ENCODE measurements at regions not wholly inside any gene's neighbourhood (a gene's known extent, or its start where the extent isn't known, plus 50 kb on each side); places are given as distances from the start of the nearest gene placed in this dataset.
"Not testable (repeated sequence)": the region's sequence is repeated elsewhere in the genome, so short reads cannot be mapped to it uniquely, and the experiment has no call there.

DNA sequence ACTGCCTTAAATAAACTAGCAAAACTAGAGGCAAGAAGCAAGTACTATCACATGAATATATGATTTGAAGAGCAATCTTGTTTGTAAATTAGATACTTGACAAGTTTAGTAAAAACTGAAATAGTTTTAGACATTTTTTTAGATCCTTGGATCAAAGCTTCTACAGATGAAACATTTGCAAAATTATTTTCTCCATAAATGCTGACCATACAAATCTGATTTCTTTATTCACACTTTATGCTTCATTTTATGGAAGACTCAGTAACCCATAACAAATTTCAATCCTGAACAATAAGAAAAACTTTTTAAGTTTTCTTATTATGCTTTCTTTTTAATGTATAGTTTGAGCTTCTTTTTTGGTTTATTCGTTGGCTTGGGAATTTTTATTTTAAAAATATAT is 750.2 kb upstream of the SLITRK5 start:
- Histone ChIP-seq H3K4me3 (no peak overlapping the region), H3K27me3 (no peaks in the 10 kb centered on the region), H3K27ac (no peak overlapping the region), H3K9me3 (replicated peaks) (no peaks in the 10 kb centered on the region), H3K4me1 (no peaks in the 10 kb centered on the region), H3K36me3 (no peaks in the 10 kb centered on the region)
- no peak for DNase-seq

DNA sequence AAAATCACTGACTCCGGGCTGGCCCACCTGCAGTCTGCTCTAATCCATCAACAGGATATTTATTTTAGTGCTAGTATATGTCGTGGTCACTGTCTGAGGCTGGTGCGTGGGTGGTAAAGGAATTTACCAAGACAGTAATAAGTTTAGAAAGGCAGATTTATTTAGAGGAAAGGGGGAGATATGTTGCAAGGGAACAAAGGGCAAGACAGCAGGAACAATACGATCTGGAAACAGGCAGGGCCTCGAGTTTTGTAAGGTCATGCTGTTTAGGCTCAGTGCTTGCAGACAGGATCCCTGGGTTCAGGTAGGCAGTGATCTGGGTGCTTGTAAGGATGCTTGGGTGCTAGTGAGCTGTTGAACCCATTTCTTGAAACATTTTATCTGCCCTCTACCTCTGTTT is 748.2 kb upstream of the SLITRK5 start:
- no peak for DNase-seq

DNA sequence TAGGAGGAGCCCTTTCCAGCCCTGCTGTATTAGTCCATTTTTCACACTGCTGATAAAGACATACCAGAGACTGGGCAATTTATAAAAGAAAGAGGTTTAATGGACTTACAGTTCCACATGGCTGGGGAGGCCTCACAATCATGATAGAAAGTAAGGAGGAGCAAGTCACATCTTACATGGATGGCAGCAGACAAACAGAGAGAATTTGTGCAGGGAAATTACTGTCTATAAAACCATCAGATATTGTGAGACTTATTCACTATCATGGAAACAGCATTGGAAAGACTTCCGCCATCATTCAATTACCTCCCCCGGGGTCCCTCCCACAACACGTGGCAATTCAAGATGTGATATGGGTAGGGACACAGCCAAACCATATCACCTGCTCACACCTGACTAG is 744.3 kb upstream of the SLITRK5 start:
- not testable (repeated sequence) for H3K4me3 ChIP-seq; H3K4me1 ChIP-seq; H3K9me3 ChIP-seq (replicated peaks); H3K36me3 ChIP-seq; DNase-seq; H3K27ac ChIP-seq; H3K27me3 ChIP-seq

More for the DNA sequence above, 748.2 kb upstream of the SLITRK5 start:
- no peaks in the 10 kb centered on the region for H3K4me1 ChIP-seq
- no peak overlapping the region for H3K4me3 ChIP-seq
- no peaks in the 10 kb centered on the region for H3K27me3 ChIP-seq
- no peak overlapping the region for H3K27ac ChIP-seq
- no peaks in the 10 kb centered on the region for H3K9me3 ChIP-seq (replicated peaks)
- H3K36me3 ChIP-seq = no peaks in the 10 kb centered on the region

DNA sequence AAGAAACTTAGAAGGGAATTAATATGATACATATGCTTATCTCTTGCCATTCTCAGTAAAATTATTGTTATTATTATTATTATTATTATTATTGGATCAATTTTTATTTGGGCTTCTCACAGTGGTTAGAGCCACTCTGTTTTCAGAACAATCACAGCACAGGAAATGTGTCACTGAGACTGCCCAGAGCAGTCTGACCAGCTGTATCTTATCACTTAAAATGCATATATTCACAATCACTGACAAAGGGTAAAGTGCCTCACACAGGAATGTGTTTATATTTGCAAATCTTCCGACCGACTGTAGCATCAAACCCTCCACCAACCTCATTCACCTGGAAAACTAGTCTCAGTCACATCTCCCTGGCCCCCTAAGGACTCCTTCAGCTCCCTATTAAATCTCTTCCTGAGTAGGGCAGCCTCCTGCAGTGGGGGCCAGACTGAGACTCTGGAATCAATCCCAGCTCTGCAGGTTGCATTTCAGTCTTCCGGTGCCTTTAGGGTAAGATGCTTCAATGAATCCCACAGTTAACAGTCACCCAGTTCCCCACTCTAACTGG is 738.3 kb upstream of the SLITRK5 start:
- Histone ChIP-seq H3K36me3 (no peaks in the 10 kb centered on the region), H3K27ac (no peak overlapping the region), H3K9me3 (replicated peaks) (no peaks in the 10 kb centered on the region), H3K4me1 (no peaks in the 10 kb centered on the region), H3K27me3 (no peaks in the 10 kb centered on the region), H3K4me3 (no peak overlapping the region)
- no peak for DNase-seq

DNA sequence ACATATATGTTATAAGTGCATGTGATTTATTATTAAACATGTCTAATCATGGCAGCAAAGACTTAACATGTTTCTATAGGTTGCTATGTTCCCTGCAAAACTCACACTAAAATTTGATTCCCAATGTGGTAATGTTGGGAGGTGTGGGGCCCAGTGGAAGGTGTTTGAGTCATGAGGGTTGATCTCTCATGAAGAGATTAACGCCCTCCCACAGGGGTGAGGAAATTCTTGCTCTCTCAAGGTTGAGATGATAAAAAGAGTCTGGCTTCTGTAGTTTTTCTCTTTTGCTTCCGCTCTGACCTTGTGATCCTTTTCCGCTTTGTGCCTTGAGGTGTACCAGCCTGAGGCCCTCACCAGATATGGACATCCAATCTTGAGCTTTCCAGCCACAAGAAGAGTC is 737.5 kb upstream of the SLITRK5 start:
- Histone ChIP-seq H3K36me3 (no peaks in the 10 kb centered on the region), H3K9me3 (replicated peaks) (no peaks in the 10 kb centered on the region), H3K4me1 (no peaks in the 10 kb centered on the region), H3K27ac (no peak overlapping the region), H3K27me3 (no peaks in the 10 kb centered on the region), H3K4me3 (no peak overlapping the region)
- DNase-seq = no peak

DNA sequence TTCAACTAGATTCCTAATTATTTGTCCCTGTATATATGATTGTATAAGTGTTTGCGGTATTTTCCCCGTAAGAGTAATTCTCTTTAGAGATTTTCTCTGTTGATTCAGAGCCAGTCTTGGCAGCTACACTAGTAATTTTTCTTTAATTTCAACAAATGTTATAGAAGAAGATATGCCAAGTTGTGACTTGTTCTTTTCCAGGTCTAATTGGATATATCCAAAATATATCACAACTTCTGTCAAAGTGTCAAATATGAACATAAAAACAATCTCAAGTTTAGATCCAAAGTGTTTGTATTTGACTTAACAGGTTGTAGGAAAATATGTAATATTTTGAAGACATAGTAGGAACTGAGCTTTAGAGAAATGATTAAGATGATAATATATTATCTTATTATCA is 733.9 kb upstream of the SLITRK5 start:
- H3K27me3 ChIP-seq = no peaks in the 10 kb centered on the region
- no peaks in the 10 kb centered on the region for H3K9me3 ChIP-seq (replicated peaks)
- no peaks in the 10 kb centered on the region for H3K4me1 ChIP-seq
- no peak overlapping the region for H3K4me3 ChIP-seq
- DNase-seq = no peak
- H3K36me3 ChIP-seq = no peaks in the 10 kb centered on the region
- no peak overlapping the region for H3K27ac ChIP-seq

DNA sequence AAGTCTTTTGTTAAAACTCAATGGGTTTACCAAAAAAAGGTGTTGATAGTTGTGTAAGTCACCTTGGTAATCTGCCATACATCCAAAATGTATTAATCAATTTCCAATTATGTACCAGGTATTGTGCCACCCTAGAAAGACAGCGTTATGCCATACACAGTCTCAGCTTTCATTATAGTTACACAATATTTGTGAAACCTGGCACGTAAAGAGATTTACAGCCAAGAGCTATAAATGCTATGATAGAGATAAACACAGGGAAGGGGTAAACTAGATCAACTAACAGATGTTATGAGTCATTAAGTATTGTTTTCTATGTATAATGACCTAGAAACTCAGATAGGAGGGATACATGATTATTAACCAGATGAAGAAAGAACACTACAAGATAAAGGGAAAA is 725.6 kb upstream of the SLITRK5 start:
- no peak overlapping the region for H3K27ac ChIP-seq
- H3K9me3 ChIP-seq (replicated peaks) = no peaks in the 10 kb centered on the region
- no peaks in the 10 kb centered on the region for H3K4me1 ChIP-seq
- no peaks in the 10 kb centered on the region for H3K27me3 ChIP-seq
- H3K36me3 ChIP-seq = no peaks in the 10 kb centered on the region
- no peak for DNase-seq
- H3K4me3 ChIP-seq = no peak overlapping the region

DNA sequence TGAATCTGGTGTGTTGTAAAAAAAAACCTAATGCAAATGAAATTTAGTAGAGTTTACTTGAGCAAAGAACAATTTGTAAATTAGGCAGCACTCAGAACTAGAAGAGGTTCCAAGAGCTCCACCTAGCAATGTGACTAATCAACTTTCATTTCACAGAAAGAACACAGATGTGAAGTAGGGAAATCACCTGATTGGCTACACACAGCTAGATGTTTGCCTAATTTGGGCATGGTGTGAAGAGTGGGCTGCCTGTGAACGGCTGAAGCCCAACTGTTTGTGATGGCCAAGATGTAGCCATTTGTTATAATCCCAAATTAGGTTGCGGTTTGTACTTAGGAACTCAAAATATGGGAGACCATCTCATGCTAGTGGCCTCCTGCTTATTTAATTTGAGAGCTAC is 724.4 kb upstream of the SLITRK5 start:
- no peaks in the 10 kb centered on the region for H3K4me1 ChIP-seq
- no peak for DNase-seq
- no peaks in the 10 kb centered on the region for H3K36me3 ChIP-seq
- no peaks in the 10 kb centered on the region for H3K9me3 ChIP-seq (replicated peaks)
- no peak overlapping the region for H3K27ac ChIP-seq
- H3K4me3 ChIP-seq = no peak overlapping the region
- H3K27me3 ChIP-seq = no peaks in the 10 kb centered on the region

DNA sequence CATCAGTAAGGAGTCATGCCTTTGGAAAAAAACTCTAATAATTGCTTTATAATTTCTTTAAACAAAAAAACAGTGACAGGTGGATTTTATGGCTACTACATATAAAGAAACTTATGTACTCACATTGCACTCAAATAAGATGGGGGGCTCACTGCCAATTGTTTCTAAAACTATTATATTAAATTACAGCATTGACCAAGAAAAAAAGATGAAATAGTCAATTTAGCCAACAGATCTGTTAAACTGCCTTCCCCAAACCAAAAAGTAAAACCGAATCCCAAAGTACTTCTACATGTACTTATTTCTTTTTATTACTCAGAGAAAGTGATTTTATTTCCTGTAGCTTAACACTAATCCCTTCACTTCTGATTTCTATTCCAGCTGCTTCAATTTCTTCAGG is 716.8 kb upstream of the SLITRK5 start:
- Histone ChIP-seq H3K27me3 (no peaks in the 10 kb centered on the region), H3K9me3 (replicated peaks) (no peaks in the 10 kb centered on the region), H3K27ac (no peak overlapping the region), H3K4me1 (no peaks in the 10 kb centered on the region), H3K36me3 (no peaks in the 10 kb centered on the region), H3K4me3 (no peak overlapping the region)
- DNase-seq = no peak

DNA sequence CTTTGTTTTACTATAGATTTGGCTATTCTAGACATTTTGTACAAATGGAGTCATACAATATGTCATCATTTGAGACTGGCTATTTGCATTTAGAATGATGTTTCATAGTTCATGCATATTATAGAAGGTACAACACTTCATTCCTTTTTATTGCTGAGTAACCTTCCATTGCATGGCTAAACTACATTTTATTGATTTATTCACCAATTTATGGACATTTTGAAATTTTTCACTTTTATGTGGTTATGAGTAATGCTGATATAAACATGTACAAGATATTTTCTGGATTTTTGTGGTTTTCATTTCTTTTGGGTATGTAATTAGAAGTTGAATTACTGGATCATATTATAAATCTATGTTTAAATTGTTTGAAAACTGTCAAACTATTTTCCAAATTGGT is 710.3 kb upstream of the SLITRK5 start:
- no peak for DNase-seq
- no peak overlapping the region for H3K4me3 ChIP-seq
- H3K4me1 ChIP-seq = no peaks in the 10 kb centered on the region
- H3K27me3 ChIP-seq = no peaks in the 10 kb centered on the region
- no peaks in the 10 kb centered on the region for H3K36me3 ChIP-seq
- no peaks in the 10 kb centered on the region for H3K9me3 ChIP-seq (replicated peaks)
- no peak overlapping the region for H3K27ac ChIP-seq

DNA sequence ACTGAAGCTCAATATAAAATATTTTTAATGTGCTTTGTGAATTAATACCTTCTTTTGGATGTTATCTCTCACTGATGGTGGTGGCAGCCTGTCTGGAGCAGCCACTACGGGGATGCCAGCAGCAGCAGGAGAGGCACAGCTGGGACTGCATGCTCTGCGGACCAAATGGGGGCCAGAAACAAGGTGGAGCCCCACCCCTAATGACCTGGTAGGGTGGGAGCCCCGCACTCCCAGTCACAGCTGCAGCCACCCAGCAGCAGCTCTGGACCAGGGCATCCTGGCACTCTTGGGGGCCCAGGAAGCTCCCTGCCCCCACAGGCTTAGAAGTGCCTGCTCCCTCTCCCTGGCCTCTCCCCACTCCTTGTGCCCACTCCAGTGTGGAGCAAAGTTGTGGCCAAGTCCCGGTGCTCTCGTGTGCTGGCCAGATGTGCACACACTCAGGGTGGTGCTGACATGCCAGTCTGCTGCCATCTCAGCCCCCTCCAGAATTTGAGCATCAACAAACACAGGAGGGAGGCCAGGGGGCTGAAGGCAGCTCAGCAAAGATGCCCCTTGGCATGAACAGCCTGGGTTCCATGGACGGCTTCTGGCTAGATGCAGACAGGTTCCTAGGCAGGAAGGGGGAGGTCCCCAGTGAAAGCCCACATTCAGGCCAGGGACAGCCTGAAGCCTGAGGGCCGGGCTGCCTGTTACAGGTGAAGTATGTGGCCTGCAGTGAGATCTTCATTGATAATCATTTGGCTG is 696.7 kb upstream of the SLITRK5 start:
- H3K4me1 ChIP-seq = no peaks in the 10 kb centered on the region
- no peak overlapping the region for H3K27ac ChIP-seq
- no peaks in the 10 kb centered on the region for H3K27me3 ChIP-seq
- no peaks in the 10 kb centered on the region for H3K9me3 ChIP-seq (replicated peaks)
- H3K4me3 ChIP-seq = no peak overlapping the region
- no peak for DNase-seq
- H3K36me3 ChIP-seq = no peaks in the 10 kb centered on the region

DNA sequence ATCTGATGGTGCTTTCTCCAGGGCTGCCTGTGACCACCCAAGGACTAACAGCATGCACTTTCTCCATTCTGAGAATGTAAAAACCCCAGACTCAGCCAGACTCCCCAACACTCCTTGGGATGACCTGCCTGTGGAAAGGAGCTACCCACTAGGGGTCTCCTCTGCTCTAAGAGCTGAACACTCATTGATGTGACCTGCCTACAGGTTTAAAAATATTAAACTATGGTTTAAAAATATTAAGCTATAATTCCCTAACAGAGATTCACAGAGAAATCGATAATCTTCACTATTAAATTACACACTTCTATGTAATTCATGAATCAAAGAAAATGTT is 696.2 kb upstream of the SLITRK5 start:
- Histone ChIP-seq H3K27ac (no peak overlapping the region), H3K4me1 (no peaks in the 10 kb centered on the region), H3K9me3 (replicated peaks) (no peaks in the 10 kb centered on the region), H3K27me3 (no peaks in the 10 kb centered on the region), H3K36me3 (no peaks in the 10 kb centered on the region), H3K4me3 (no peak overlapping the region)
- peak in 1 of 2 experiments; percentile 19 for DNase-seq

DNA sequence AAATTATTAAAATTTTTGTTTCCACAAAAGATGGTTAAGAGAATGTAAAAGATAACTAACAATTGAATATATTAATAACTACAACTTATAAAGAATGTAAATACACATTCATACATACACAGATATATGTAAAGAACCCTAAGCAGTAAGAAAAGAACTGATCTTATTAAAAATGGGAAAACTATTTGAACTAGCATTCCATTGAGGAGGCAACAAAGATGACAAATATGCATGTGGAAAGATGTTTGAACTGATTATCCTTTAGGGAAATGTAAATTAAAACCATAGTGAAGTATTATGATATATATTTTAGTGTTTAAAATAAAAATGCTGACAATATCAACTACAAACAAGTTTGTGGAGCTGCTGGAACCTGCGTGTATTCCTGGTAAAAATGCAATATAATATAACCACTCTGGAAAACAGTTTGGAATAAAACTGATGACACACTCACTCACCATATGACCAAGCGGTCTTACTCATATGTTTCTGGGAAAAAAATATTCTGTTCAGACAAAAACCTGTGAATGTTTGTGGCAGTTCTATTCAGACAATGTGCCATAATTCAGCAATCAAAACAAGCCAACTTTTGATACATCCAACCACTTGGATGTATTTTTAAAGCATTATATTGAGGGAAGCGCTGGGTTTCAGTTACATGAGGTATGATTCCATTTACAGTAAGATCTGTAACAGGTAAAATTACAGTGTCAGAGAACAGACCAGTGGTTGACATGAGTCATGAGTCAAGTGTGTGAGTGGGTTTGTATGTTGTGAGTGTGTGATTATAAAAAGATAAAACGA is 694.4 kb upstream of the SLITRK5 start:
- no peak overlapping the region for H3K4me3 ChIP-seq
- no peaks in the 10 kb centered on the region for H3K27me3 ChIP-seq
- no peaks in the 10 kb centered on the region for H3K36me3 ChIP-seq
- H3K9me3 ChIP-seq (replicated peaks) = no peaks in the 10 kb centered on the region
- H3K27ac ChIP-seq = no peak overlapping the region
- DNase-seq = no peak
- no peaks in the 10 kb centered on the region for H3K4me1 ChIP-seq

DNA sequence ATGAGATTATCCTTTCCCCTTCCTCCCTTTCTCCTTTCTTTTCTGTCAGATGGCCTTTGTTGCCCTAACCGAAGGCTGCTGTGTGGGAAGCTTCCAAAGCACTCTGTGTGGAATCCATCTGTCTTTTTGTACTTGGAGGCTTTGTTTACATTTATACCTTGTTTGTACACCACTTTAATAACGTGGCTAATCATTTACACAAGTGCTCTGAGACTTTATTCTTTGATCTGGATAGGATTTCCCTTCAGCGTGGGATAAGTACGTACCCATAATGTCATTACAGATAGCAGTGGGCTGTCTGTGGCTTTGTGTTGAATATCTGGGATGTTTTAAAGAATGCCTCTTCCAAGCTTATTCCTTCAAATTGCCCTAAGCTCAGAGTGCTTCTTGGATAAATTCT is 684.7 kb upstream of the SLITRK5 start:
- H3K27me3 ChIP-seq = no peaks in the 10 kb centered on the region
- no peaks in the 10 kb centered on the region for H3K9me3 ChIP-seq (replicated peaks)
- DNase-seq = peak in 1 of 2 experiments; percentile 5
- H3K27ac ChIP-seq = no peak overlapping the region
- H3K4me1 ChIP-seq = no peaks in the 10 kb centered on the region
- H3K4me3 ChIP-seq = no peak overlapping the region
- H3K36me3 ChIP-seq = no peaks in the 10 kb centered on the region

DNA sequence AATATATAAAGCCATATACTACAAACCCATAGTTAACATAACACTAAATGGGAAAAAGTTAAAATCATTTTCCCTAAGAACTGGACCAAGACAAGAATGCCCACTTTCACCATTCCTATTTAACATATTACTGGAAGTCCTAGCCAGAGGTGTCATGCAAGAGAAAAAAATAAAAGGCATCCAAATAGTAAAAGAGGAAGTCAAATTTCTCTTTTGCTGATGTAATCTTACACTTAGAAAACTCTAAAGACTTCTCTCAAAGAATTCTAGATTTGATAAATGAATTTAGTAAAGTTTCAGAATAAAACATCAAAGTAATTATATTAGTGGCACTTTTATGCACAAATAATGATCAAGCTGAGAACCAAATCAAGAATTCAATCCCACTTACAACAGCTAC is 678.9 kb upstream of the SLITRK5 start:
- Histone ChIP-seq H3K4me1 (no peaks in the 10 kb centered on the region), H3K9me3 (replicated peaks) (no peaks in the 10 kb centered on the region), H3K27me3 (no peaks in the 10 kb centered on the region), H3K27ac (no peak overlapping the region), H3K36me3 (no peaks in the 10 kb centered on the region), H3K4me3 (no peak overlapping the region)
- DNase-seq = no peak

DNA sequence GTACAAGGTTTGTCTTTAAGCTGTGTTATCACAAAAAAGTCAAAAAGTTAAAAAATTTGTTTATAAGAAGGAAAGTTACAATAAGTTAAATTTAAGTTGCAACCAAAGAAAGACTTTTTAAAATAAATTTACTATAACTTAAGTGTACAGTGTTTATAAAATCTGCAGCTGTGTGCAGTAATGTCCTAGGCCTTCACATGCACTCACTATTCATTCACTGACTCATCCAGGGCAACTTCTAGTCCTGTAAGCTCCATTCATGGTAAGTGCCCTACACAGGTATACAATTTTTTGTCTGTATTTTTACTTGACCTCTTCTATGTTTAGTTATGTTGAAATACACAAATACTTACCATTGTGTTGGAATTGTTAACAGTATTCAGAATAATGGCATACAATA is 667.9 kb upstream of the SLITRK5 start:
- no peak for DNase-seq

More for the DNA sequence above, 667.9 kb upstream of the SLITRK5 start:
- H3K27me3 ChIP-seq = no peaks in the 10 kb centered on the region
- H3K27ac ChIP-seq = no peak overlapping the region
- H3K4me1 ChIP-seq = no peaks in the 10 kb centered on the region
- no peaks in the 10 kb centered on the region for H3K36me3 ChIP-seq
- no peaks in the 10 kb centered on the region for H3K9me3 ChIP-seq (replicated peaks)
- H3K4me3 ChIP-seq = no peak overlapping the region

All from SJCRH30 (cell line).